NCI-H446 treated with DMSO at 0.1 percent for 48 hours (cell line): ENCODE measurements at regions not wholly inside any gene's neighbourhood (a gene's known extent, or its start where the extent isn't known, plus 50 kb on each side); places are given as distances from the start of the nearest gene placed in this dataset.
A peak's percentile ranks its signal among the peaks of the same experiment; 100 is the strongest.

Experiments used
- DNase-seq: peaks from one replicate; lab custom pipeline; 2025; lab: John Stamatoyannopoulos, UW

DNA sequence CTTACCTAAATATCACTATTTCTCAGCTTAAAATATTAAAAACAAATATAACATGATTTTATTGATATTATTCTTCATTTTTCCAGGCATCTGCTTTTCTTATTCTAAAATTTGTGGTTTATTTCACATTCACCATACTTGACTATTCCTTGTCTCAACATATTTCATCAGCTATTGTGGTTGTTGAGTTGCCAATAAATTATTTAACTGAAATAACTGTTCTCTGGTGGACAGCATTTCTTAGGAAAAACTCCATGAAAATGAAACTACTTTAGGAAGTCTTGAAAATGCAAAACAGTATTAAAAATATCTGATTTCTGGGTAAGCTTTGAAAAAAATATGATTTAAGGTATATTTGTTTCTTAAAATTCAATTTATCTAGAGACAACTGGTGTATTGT lies 122.9 kb upstream of the SEMA3A start:
- DNase-seq: no peak

DNA sequence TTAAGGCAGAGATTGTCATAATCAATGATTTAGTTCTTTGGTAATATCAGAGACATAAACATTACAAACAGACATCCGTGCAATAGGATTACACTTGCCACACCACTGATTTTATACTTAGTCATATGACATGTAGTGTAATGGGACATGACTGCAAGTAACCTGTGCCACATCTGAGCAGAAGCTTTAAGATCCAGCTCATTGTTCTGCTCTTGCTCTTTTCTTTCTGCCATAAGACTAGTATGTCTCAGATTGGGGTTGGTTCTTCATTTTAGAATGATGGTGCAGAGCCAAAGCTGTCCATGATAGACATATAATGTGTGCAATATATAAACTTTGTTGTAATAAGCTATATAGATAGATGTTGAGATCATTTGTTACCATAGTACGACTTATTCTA lies 119.7 kb upstream of the SEMA3A start:
- DNase-seq: no peak

DNA sequence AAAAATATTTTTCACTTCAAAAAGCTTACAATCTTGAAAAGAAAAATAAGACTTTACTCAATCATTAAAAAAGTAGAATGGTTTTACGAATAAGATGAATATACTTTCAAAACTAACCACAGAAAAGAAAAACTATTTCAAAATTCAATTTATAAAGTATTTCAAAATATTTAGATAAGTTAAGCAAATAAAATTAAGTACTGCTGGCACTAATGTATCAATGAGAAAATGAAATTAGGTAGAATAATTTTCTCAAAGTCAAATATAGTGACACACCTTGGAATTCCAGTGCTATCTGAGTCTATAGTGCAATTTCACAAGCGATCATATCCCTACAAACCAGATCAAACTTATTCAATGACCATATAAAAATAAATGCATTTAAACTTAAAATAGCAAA lies 109.8 kb upstream of the SEMA3A start:
- DNase-seq: no peak

DNA sequence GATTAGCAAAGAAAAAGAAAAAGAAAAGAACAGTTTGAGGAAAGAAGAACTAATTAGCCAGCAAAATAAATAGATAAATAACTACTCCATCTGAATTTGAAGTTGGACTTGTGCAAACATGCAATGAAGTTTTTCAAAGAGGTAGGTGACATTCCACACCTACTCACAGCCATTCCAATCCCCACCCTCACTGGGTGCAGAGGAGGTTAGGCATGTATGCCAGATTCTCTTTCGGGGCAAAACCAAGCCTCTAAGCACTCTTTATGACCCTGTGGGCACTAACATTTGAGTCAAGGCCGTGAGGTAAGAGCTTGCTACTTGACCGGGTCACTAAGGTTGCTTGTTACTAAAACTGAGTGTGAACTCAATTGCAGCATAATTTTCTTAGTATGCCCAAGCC lies 108.4 kb upstream of the SEMA3A start:
- DNase-seq: no peak

DNA sequence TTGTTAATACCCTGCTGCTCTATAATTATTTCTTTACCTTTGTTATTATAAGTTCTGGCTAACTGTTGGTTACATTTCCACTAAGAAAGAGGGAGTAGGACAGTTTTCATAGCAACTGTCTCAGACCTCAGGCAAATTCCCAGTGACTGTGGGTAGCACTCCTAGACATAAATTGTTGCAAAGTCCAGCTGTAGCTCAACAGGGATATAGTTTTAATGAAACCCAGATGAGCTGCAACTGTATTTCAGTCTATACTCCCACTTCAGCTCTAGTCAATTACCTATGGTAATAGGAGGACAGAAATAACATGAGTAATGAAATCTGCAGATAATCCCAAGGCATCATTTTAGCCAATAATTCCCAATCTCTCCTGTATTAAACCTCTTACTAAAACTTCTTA lies 103.0 kb upstream of the SEMA3A start:
- DNase-seq: no peak

DNA sequence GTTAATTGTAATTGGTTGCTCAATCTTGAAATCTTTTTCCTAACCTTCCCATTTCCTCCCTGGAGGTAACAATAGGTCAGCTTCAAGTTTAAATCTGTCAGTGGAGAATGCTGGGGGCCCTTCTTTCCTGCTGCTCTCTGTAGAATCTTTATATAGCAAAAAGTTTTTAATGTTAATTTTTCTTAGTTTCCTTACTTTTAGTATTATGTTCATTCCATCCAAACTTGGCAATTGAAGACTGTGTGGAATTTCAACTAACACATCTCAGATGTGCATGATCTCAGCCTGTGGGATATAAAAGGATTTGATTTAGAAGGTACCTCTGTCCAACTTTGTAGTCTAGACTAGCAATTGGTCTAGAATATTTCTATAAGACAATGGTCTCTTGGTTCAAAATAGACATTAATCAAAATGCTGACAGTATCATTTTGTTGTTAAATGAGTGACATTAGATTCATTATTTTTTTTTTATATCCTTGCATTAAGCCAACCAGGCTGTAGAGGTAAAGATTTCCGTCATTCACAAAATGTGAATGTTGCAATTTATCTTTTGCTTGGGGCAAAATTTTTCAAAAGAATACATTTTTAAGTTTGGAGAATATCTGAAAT lies 100.4 kb upstream of the SEMA3A start:
- DNase-seq: no peak

DNA sequence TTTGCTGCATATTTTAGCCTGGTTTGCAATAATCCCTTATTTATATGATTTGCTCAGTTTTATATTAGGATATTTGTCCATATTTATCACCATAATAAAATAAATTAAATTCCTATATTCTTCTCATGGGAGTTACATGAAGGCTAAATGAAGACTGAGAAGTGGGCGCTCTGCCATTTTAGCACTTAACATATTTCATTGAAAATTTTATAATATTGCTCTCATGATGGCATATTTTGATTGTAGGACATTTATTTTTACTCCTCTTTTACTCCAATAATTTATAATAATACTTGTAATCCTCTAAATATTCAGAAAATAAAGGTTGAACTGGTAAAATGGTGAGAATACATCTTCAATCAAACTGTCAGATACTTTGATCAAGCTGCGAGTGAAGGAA lies 99.8 kb upstream of the SEMA3A start:
- no peak for DNase-seq

DNA sequence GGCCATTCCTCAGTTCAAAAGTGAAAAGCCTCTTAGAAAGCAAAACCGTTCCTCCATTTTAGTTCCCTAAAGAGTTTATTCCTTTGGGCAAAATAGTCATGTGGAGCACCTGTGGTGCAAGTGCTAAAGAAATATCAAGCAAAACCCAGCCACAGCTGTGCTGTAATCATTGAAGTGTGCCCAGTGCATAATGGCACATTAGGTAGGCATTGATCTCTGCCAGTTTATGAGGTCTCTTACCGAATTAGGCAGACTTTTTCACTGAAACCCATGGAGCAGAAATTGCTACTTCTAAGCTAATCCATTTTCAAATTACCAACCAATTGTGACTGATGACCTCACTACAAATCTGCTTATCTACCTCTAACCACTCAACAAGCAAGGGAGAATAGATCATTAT lies 97.2 kb upstream of the SEMA3A start:
- peak; percentile 54 for DNase-seq

DNA sequence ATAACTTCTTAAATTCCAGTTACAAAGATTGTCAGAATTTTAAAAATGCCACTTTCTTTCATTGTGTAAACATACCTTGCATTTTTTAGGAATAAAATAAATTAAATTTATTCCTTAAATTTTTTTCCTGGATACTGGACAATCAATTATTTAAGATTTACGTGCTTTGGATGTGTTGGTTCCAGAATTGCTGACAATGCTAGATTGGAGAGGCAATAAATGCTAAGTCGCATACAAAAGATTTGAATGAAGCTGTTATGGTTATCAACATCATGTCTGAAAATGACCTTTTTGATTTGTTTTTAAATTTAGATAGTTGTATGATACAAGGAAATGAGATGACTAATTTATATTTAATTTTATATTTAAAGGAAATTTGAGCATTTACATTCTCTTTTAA lies 89.2 kb upstream of the SEMA3A start:
- DNase-seq: no peak

DNA sequence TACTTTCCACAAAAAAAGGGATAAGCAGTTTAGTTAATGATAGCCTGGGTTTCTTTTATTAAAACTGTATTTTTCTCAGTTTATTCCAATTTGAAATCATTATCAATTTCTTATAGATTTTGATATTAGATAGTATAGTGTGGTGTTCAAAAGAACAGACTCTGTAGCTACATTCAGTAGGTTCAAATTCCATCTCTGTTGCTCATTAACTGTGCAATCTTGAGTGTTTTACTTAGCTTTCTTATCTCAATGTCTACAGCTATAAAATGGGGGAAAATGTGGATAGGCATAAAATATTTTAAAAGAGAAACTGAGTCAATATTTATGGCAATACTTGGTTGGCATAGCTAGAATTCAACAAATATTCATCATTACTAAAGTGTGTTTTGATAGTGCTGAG lies 86.9 kb upstream of the SEMA3A start:
- no peak for DNase-seq

DNA sequence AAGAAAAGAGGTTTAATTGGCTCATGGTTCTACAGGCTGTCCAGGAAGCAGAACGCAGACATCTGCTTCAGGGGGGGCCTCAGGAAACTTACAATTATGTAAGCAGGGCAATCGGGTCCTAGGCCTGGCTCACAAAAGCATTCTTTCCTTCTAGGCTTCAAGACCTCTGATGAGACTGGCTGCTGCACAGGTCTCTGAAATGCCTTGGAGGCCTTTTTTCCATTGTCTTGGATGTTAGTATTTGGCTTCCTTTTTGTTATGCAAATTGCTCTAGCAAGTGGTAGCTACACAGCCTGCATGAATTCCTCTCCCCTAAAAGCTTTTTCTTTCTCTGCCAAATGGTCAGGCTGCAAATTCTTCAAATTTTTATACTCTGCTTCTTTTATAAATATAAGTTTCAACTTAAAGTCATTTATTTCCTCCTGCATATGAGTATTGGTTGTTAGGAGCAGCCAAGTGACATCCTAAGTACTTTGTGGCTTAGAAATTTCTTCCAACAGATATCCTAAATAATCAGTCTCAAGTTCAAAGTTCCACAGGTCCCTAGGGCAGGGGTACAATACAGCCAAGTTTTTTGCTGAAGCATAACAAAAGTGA lies 83.1 kb upstream of the SEMA3A start:
- DNase-seq: no peak

DNA sequence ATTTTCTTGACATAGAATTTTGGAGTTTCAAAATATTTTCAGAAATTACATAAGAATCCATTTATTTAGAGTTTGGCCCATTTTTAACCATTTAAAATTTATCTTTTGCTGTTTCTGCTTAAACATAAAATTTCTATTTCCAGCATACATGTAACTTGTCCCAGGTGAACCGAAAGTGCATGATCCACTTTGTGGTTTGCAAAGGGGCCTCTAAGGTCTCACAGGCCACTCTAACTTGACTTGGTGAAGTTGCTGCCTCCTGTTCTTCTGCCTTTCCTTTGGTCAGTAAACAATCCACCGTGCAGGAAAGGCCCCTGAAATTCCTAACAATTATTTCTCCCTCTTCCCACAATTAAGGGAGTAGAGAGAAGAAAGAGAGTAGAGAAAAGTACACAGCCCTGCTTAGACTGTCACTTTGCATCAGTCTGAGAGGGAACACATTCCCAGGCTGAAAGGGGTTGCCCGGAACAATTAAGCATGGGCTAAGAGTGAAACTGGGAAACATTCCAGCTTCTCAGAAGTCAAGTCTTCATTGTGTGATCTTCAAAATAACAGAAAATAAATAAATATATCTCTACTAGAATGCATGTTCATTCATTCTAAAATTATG lies 79.5 kb upstream of the SEMA3A start:
- peak; percentile 34 for DNase-seq

DNA sequence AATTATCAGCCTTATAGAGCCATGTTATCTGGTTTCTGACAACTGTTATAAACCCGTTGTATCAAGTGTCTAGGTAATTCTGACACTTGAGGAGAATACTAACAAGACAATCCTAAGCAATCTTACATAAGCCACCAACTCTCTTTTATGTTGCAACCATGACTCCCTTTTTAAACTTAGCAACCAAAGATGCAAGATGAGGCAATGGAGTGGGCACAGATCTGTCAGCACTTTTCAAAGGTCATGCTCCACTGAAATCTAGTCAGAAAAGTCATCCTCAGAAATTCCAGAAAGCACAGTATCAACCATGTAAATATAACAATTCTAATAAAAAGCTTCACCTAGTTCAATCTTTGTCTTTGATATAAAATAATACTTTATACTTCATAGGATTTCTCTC lies 77.0 kb upstream of the SEMA3A start:
- DNase-seq: no peak

DNA sequence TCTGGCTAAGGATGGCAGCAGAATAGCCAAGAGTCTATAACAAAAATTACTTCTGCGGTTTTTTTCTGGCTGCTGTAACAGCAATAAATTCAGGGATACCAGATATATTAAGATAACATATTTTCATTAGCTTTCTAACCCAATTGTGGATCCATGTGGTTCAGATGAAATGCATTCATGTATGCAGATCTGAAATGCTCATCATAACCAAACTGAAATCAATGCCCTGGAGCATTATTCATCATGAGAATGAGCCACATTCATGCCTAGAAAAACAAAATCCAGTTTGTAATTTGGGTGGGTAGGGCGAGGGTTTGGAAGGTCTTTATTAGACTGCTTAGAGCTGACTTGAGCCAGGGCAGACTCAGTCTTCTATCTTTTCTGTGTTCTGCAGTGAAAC lies 69.8 kb upstream of the SEMA3A start:
- no peak for DNase-seq

DNA sequence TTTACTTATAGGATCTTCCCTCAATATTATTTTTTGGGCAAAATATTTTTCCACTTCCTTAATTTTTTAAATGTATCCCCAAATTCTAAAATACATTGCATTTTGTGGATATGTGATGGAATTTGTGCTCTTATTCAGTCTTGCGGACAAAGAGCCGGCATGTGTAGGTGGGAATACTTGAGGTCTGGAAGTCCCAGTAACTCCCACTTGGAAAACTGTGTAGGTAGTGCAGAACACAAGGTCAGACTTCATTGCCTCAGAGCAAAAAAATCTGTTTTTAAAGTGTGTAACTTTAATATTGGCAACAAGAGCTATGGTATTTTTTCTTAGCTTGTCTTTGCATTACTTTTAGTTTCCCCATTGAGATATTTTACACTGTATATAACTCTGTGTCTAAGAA lies 68.5 kb upstream of the SEMA3A start:
- no peak for DNase-seq

DNA sequence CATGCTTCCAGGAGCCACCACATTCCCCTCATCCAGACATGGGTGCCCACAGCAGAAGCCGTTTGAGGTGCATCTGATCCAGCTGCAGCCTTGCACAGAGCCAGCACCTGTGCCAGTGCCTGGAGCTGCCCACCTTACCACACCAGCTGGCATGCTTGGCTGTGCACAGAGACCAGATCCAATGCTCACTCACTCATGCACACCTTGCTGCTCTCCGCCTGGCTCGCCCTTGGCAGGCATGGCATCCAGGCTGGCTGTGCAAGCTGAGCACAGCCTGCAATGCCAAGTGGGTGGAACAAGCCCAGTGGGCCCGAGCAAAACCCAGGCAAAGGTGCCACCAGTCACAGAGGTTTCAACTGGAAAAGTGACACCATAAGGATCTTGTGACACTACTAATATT lies 66.9 kb upstream of the SEMA3A start:
- DNase-seq: no peak

DNA sequence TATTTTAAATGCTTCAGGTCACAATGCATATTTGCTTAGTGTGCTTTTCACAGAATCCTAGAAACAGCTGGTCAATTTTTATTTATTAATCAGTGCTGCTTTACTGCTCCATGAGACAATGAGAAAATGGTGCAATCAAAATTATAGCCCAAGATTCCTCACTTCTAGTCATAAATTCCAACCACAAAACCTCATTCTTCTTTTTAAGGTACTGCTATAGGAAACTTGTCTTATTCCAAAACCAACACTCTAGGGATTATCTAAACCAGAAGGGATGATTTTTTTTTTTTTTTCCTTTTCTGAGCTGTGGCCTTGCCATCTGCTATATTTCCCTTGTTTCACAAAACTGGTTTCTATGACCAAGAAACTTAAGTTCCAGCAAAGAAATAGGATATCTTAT lies 64.0 kb upstream of the SEMA3A start:
- peak; percentile 31 for DNase-seq

DNA sequence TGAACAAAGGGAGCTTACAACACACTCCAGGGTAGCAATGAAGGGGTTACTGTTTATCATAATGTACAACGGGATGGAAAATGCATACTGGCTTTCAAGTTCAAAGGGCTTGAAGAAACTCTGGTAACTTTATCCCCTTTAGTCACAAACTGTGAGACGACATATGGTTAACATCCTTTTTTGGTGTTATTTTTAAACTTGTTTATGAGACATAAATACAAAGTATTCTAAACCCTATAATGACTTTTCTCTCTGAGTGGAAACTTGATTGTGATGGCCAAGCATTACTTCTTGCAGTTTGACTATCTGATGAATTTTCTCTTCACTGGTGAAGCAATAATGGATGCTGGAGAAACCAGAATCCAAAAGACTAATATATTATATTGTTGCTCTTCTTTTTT lies 62.0 kb upstream of the SEMA3A start:
- no peak for DNase-seq

DNA sequence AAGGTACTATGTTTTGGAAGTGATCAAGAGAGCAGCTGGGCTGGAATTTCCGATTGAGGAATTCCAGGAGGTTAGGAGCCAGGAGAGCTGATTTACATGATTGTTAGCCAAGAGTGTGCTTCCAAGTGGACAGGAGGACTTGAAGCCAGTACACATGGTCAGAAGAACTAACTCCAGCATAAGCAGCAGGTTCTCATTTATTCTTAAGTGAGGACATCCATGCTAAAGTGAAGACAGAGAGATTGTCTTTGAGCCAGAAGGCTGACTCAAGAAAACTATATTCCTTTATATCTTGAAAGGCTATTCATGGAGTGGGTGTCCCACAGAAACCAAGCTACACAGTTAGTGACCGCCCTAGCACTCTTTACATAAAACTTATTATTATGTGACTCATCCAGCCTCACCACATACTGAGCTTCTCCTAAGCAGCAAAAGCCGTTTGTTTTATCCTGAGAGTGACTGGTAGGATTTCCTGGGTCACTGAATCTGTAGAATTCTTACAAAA lies 56.7 kb upstream of the SEMA3A start:
- DNase-seq: no peak

DNA sequence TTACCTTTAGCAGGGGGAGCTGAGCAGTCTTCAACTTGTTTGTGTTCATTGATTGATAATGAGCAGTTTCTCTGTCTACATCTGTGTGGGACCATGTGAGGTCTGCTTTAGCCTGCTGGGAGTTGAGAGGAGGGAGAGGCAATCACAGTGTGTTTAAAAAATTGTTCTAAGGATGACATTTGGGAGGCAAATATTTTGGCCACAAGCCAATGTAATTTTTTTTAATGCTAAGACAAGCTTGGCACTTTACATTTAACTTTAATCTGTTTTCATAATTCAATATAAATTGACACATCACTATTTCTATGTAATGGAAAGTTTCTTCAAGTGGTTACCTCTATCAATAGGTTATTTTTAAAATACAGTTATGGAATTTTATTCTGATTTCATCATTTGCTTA lies 55.9 kb upstream of the SEMA3A start:
- DNase-seq: peak; percentile 43

DNA sequence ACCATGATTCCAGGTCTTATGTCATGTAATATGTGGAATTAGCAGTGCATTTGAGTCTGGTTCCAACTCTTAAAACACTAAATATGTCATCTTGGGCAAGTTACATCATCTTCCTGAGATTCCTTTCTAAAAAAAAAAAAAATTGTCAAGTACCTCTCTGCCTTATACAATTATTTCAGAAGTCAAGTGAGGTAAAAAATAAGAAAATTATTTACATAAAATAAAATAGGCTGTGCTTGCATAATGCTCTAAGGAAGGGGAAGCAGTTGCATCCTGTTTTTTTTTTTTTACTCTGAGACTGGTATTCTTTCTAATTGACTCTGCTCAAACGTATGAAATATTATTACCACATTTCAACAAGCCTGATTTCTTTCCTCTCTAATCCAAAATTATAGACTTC lies 55.1 kb upstream of the SEMA3A start:
- DNase-seq: no peak

DNA sequence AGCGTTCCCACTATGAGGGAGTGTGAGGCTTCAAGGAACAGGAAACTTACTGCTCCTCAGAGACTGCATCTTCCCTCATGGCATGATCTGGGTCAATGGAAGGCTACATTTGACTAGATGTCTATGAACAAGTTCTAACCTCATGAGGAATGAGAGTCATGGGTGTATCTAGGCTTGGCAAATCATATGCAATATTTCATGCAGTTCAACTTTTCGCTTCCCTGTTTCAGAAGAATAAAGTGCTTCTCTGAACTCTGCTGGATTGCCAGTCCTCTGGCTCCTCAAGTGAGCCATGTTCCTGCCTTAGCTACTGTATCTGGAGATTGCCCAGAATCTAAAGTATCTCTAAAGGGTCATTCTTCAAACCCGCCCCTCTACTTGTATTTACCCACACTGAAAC lies 54.3 kb upstream of the SEMA3A start:
- no peak for DNase-seq

DNA sequence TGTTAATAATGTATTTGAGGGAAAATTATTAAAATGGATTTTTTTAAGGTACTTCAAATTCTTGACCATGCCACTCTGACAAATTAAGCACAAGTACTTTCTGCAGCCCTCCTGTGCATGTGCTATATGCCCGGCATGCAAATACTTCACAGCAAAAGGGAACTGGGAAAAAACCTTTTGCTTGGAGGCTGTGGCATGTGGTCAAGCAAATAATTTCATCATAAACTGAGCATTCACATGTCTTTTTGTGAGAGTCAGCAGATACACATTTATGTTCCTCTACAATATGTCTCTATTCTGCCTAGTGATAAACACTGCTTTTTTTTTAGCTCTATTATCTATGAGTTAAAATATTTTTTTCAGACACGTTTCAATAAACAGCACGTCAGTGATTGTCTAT lies 53.7 kb upstream of the SEMA3A start:
- DNase-seq: no peak

DNA sequence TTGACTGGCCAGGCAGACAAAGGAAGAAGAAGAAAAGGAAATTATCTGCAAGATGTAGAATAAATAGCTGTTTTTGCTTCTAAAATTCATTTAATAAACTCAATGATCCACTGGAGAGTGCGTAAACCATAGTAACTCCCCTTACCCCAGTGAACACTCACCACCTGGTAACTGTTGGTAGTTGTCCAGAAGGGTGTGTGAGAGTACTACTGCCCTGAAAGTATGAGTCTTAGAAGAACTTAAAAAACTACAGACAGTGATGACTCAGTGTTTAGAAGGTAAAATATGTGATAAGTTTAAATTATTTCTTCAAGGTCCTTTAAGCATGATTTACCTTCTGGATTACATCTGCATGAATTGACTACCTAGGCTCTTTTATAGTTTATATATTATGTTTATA lies 53.0 kb upstream of the SEMA3A start:
- DNase-seq: no peak
